ENCODE measurements at regions not wholly inside any gene's neighbourhood (a gene's known extent, or its start where the extent isn't known, plus 50 kb on each side); places are given as distances from the start of the nearest gene placed in this dataset.

DNA sequence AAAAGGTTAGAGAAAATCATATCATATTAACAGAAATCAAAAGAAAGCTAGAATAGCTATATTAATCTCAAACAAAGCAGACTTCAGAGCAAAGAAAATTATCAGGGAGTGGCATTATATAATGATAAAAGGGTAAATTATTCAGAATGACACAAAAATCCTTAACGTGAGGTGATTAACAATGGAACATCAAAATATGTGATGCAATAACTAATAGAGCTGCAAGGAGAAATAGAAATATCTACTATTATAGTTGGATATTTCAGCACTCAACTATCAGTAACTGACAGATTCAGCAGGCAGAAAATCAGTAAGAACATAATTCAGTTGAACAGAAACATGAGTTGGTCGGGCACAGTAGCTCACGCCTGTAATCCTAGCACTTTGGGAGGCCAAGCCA lies 275.1 kb upstream of the FSIP2 start:
- H3K4me3 ChIP-seq = no peak overlapping the region
- ATAC-seq (ENCODE audit: low FRiP score in 2 of 2) = no peak
- 84 to 91% methylated on average over 3 of the region's 3 CpGs for WGBS, 2 donors

GRCh38 chr2:185466915-185467314 lies 271.7 kb upstream of the FSIP2 start:
- no peak for ATAC-seq (ENCODE audit: low FRiP score in 2 of 2)

More for the DNA sequence above, 275.1 kb upstream of the FSIP2 start:
- no peak for TF ChIP-seq POLR2AphosphoS5 (IDR thresholded peaks at IDR 0.05)
- TF ChIP-seq POLR2A (IDR thresholded peaks at IDR 0.05) = no peak
- TF ChIP-seq EP300 (IDR thresholded peaks at IDR 0.05) = no peak
- TF ChIP-seq, protein P1, sequence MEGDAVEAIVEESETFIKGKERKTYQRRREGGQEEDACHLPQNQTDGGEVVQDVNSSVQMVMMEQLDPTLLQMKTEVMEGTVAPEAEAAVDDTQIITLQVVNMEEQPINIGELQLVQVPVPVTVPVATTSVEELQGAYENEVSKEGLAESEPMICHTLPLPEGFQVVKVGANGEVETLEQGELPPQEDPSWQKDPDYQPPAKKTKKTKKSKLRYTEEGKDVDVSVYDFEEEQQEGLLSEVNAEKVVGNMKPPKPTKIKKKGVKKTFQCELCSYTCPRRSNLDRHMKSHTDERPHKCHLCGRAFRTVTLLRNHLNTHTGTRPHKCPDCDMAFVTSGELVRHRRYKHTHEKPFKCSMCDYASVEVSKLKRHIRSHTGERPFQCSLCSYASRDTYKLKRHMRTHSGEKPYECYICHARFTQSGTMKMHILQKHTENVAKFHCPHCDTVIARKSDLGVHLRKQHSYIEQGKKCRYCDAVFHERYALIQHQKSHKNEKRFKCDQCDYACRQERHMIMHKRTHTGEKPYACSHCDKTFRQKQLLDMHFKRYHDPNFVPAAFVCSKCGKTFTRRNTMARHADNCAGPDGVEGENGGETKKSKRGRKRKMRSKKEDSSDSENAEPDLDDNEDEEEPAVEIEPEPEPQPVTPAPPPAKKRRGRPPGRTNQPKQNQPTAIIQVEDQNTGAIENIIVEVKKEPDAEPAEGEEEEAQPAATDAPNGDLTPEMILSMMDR (IDR thresholded peaks at IDR 0.05) = no peak
- Histone ChIP-seq H3K27ac (no peak overlapping the region), H3K27me3 (no peaks in the 10 kb centered on the region), H3K4me1 (no peaks in the 10 kb centered on the region), H3K9me3 (no peaks in the 10 kb centered on the region), H3K36me3 (no peaks in the 10 kb centered on the region)
- DNase-seq = no peak

DNA sequence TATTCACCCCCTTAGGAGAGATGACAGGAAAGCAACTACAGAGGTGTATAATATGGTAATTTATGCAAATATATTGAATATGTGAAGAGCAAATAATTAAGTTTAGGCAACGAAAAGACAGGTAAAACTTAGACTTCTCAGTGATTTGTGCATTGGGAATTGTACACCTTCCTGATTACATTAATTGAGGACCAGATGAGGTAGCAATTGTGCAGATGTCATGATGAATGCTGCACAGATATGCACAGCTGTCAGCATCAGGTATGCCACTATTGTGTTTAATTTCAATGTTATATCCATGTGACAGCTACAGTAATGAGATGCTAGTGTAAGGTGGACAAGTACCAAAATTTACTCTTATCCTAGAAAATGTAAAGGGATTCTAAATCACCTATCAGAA lies 267.2 kb upstream of the FSIP2 start:
- no peak overlapping the region for H3K27ac ChIP-seq
- 55 to 69% methylated on average over 1 of the region's 1 CpG for WGBS, 2 donors
- DNase-seq (no peak), ATAC-seq (ENCODE audit: low FRiP score in 2 of 2) (no peak)
- TF ChIP-seq POLR2AphosphoS5 (IDR thresholded peaks at IDR 0.05) = no peak
- TF ChIP-seq POLR2A (IDR thresholded peaks at IDR 0.05) = no peak
- TF ChIP-seq EP300 (IDR thresholded peaks at IDR 0.05) = no peak
- TF ChIP-seq, protein P1 (IDR thresholded peaks at IDR 0.05) = no peak
- no peaks in the 10 kb centered on the region for H3K4me1 ChIP-seq
- no peaks in the 10 kb centered on the region for H3K27me3 ChIP-seq
- H3K9me3 ChIP-seq = peaks cover 0 to 8% (median 0%) of the 10 kb centered on the region in 4 donors
- H3K36me3 ChIP-seq = no peaks in the 10 kb centered on the region
- no peak overlapping the region for H3K4me3 ChIP-seq

More at GRCh38 chr2:185466915-185467314, 271.7 kb upstream of the FSIP2 start:
- Histone ChIP-seq H3K36me3 (no peaks in the 10 kb centered on the region), H3K9me3 (no peaks in the 10 kb centered on the region), H3K4me1 (no peaks in the 10 kb centered on the region), H3K27ac (no peak overlapping the region), H3K4me3 (no peak overlapping the region), H3K27me3 (no peaks in the 10 kb centered on the region)
- DNase-seq = no peak
- no peak for TF ChIP-seq EP300 (IDR thresholded peaks at IDR 0.05)
- TF ChIP-seq, protein P1 (IDR thresholded peaks at IDR 0.05) = no peak
- TF ChIP-seq POLR2A (IDR thresholded peaks at IDR 0.05) = no peak
- TF ChIP-seq POLR2AphosphoS5 (IDR thresholded peaks at IDR 0.05) = no peak

DNA sequence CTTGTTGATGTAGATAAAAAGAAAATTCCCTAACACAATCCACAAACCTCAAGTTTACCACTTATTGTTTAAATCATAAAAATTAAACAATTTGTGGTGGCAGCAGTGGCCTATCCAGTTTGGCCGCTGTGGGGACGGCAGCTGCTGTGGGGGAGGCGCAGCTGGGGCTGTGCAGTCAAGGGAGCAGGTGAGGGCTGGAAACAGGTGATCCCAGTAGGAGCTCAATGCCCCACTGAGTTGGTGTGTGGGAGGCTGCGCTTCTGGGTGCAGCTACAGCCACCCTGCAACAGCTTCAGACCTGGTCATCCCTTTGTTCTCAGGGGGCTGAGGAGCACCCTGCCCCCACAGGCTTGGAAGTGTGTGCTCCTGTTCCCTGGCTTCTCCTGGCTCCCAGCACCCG lies 266.0 kb upstream of the FSIP2 start:
- TF ChIP-seq POLR2AphosphoS5 (IDR thresholded peaks at IDR 0.05) (no peak), POLR2A (IDR thresholded peaks at IDR 0.05) (no peak), EP300 (IDR thresholded peaks at IDR 0.05) (no peak)
- TF ChIP-seq, protein P1 (IDR thresholded peaks at IDR 0.05) = no peak
- no peaks in the 10 kb centered on the region for H3K27me3 ChIP-seq
- 89 to 90% methylated on average over 4 to 5 of the region's 5 CpGs for WGBS, 2 donors
- ATAC-seq (ENCODE audit: low FRiP score in 2 of 2) (no peak), DNase-seq (peak in 1 of 2 donors; percentile 33)
- H3K4me3 ChIP-seq = no peak overlapping the region
- no peak overlapping the region for H3K27ac ChIP-seq
- H3K4me1 ChIP-seq = no peaks in the 10 kb centered on the region
- peaks cover 0 to 8% (median 0%) of the 10 kb centered on the region in 4 donors for H3K9me3 ChIP-seq
- H3K36me3 ChIP-seq = no peaks in the 10 kb centered on the region

DNA sequence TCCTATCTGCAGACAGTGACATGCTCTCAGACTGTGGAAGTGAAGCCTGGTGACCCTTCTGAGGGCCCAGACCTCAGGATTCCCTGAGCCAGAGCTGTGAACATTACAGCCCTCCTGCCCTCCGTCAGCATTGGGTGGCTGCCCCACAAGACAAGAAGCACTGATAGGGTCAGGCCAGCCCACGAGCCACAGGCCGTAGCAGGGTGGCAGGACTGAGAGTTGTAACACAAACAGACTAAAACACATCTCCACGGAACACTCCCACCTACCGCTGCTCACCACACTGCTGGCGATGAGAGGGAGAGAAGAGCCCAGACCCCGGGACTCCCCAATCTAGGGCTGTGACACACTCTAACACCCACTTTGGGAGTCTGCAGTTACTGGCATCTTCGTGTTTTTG lies 264.8 kb upstream of the FSIP2 start:
- H3K9me3 ChIP-seq = peaks cover 0 to 8% (median 0%) of the 10 kb centered on the region in 4 donors
- H3K4me3 ChIP-seq = no peak overlapping the region
- TF ChIP-seq EP300 (IDR thresholded peaks at IDR 0.05) (no peak), POLR2A (IDR thresholded peaks at IDR 0.05) (no peak), POLR2AphosphoS5 (IDR thresholded peaks at IDR 0.05) (no peak)
- TF ChIP-seq, protein P1 (IDR thresholded peaks at IDR 0.05) = no peak
- WGBS, 2 donors = 85 to 92% methylated on average over 7 to 8 of the region's 8 CpGs
- H3K36me3 ChIP-seq = no peaks in the 10 kb centered on the region
- DNase-seq (peak in 1 of 2 donors; percentile 12), ATAC-seq (ENCODE audit: low FRiP score in 2 of 2) (peak in 1 of 2 donors; percentile 10)
- no peaks in the 10 kb centered on the region for H3K4me1 ChIP-seq
- no peak overlapping the region for H3K27ac ChIP-seq
- no peaks in the 10 kb centered on the region for H3K27me3 ChIP-seq

Measured in upper lobe of left lung (tissue), 6 donors.